A549 (cell line): ENCODE measurements at regions not wholly inside any gene's neighbourhood (a gene's known extent, or its start where the extent isn't known, plus 50 kb on each side); places are given as distances from the start of the nearest gene placed in this dataset.
A peak's percentile ranks its signal among the peaks of the same experiment; 100 is the strongest.

Experiments used
- ATAC-seq, 2 experiments: fragments of 200-7000 bp in 1 of 2; fragments of >200 bp in 1 of 2; cut with Nextera tagmentation in 1 of 2; cut with Tn5 transposase in 1 of 2; 3 replicates each; pipeline versions ENCODE4 v1.8.0 to v1.9.1; 2018 to 2020; ENCODE audit warnings: mild to moderate bottlenecking in 1 of 2, moderate library complexity in 1 of 2
- CTCF ChIA-PET: fragments of 300-600 bp; sonication (Branson Sonifier 250); formaldehyde crosslinking; extraction: SDS; loops from one replicate; lab custom pipeline; 2021; ENCODE audit warnings: antibody characterized with exemption, inconsistent platforms; lab: Yijun Ruan, JAX
- POLR2A ChIA-PET: fragments of 350-600 bp; formaldehyde crosslinking; extraction: SDS; loops from one replicate; lab custom pipeline; 2021; ENCODE audit warnings: antibody characterized with exemption, inconsistent platforms; lab: Yijun Ruan, JAX
- DNase-seq, 2 experiments: peaks; one replicate each; pipeline versions ENCODE4 v3.0.0 to v3.0.0-alpha.2; 2011 to 2016; ENCODE audit warnings: low read depth in 1 of 2, low spot score in 1 of 2
- FAIRE-seq: peaks from 2 replicates; lab custom pipeline; 2011; peaks lifted over from hg19 to GRCh38; lab: Jason Lieb, UNC
- H3K27ac ChIP-seq, 2 experiments: fragments of >200 bp; sonication (Bioruptor Twin); formaldehyde crosslinking; 3 replicates each; pipeline ENCODE4 v1.5.1; 2016 to 2017
- H3K4me1 ChIP-seq: fragments of >200 bp; sonication (Bioruptor Twin); formaldehyde crosslinking; 3 replicates; pipeline ENCODE4 v1.6.1; 2016
- H3K4me2 ChIP-seq: fragments of >200 bp; sonication (Bioruptor Twin); formaldehyde crosslinking; 3 replicates; pipeline ENCODE4 v1.6.1; 2016
- H3K4me3 ChIP-seq: fragments of >200 bp; sonication (Bioruptor Twin); formaldehyde crosslinking; 3 replicates; pipeline ENCODE4 v1.5.1; 2016
- H3K9me3 ChIP-seq: fragments of >200 bp; sonication (Bioruptor Twin); formaldehyde crosslinking; 3 replicates; pipeline ENCODE4 v1.6.1; 2016
- BCL3 ChIP-seq: fragments of >200 bp; sonication (Bioruptor Twin); formaldehyde crosslinking; IDR thresholded peaks from 3 replicates; pipeline ENCODE4 v1.6.1; 2016
- BHLHE40 ChIP-seq: IDR thresholded peaks from 2 replicates; pipeline ENCODE4 v1.6.1; 2012; ENCODE audit warnings: low read depth, low read length, inconsistent platforms
- CBX8 ChIP-seq: fragments of 200-600 bp; sonication (generic); IDR thresholded peaks from 2 replicates; pipeline ENCODE4 v1.6.1; 2016
- CEBPB ChIP-seq, 2 experiments: fragments of >200 bp in 1 of 2; sonication (Bioruptor Twin) in 1 of 2; formaldehyde crosslinking in 1 of 2; IDR thresholded peaks; 2 replicates each; pipeline ENCODE4 v1.6.1; 2012 to 2016
- FOSB ChIP-seq: fragments of 250-450 bp; sonication (Bioruptor Pico); IDR thresholded peaks from 2 replicates; pipeline ENCODE4 v1.5.0; 2020; ENCODE audit warnings: mild to moderate bottlenecking, moderate library complexity
- FOSL2 ChIP-seq, 2 experiments: fragments of 450-650 bp in 1 of 2; fragments of >200 bp in 1 of 2; sonication (Bioruptor Twin) in 1 of 2; formaldehyde crosslinking; IDR thresholded peaks; 2 replicates each; pipeline versions ENCODE4 v1.5.0 to v1.6.1; 2016 to 2020; ENCODE audit warnings: mild to moderate bottlenecking in 1 of 2, moderate library complexity in 1 of 2
- HDAC2 ChIP-seq: fragments of 200-600 bp; sonication (generic); IDR thresholded peaks from 2 replicates; pipeline ENCODE4 v1.6.1; 2016
- HOXA7 ChIP-seq: fragments of 250-450 bp; sonication (Bioruptor Pico); IDR thresholded peaks from 2 replicates; pipeline ENCODE4 v1.5.0; 2020; ENCODE audit warnings: mild to moderate bottlenecking, moderate library complexity
- JUN ChIP-seq, 2 experiments: fragments of >200 bp; sonication (Bioruptor Twin); formaldehyde crosslinking; IDR thresholded peaks; 2 replicates in 1 of 2; 3 replicates in 1 of 2; pipeline ENCODE4 v1.6.1; 2016 to 2017
- KDM1A ChIP-seq: fragments of 200-600 bp; sonication (generic); IDR thresholded peaks from 2 replicates; pipeline ENCODE4 v1.6.1; 2016; ENCODE audit warnings: low read depth, mild to moderate bottlenecking
- KDM5A ChIP-seq: fragments of 200-600 bp; sonication (generic); IDR thresholded peaks from 2 replicates; pipeline ENCODE4 v1.6.1; 2016; ENCODE audit warnings: antibody characterized with exemption, mild to moderate bottlenecking
- MAFK ChIP-seq: fragments of 450-650 bp; IDR thresholded peaks from 2 replicates; pipeline ENCODE4 v1.6.1; 2014; ENCODE audit not compliant: partially characterized antibody
- MAZ ChIP-seq: fragments of 150-350 bp; IDR thresholded peaks from 2 replicates; pipeline ENCODE4 v1.6.1; 2014; ENCODE audit warnings: antibody characterized with exemption, low read depth, low read length, borderline replicate concordance
- MYC ChIP-seq: IDR thresholded peaks from 2 replicates; pipeline ENCODE4 v1.6.1; 2012; ENCODE audit warnings: mild to moderate bottlenecking, inconsistent platforms, low read length, improper control_type of control experiment, borderline replicate concordance
- NFE2L2 ChIP-seq: fragments of 150-350 bp; conservative IDR thresholded peaks from 2 replicates; pipeline ENCODE4 v1.6.1; 2014; ENCODE audit warnings: low read length
- PHF8 ChIP-seq: fragments of 200-600 bp; sonication (generic); IDR thresholded peaks from 2 replicates; pipeline ENCODE4 v1.6.1; 2016; ENCODE audit warnings: low read depth, mild to moderate bottlenecking, antibody characterized with exemption, moderate library complexity, borderline replicate concordance
- POLR2AphosphoS2 ChIP-seq: conservative IDR thresholded peaks from 2 replicates; pipeline ENCODE4 v1.6.1; 2012; ENCODE audit warnings: low read length, improper control_type of control experiment, inconsistent platforms
- SMC3 ChIP-seq: fragments of >200 bp; sonication (Bioruptor Twin); formaldehyde crosslinking; IDR thresholded peaks from 3 replicates; pipeline ENCODE4 v1.6.1; 2018; ENCODE audit warnings: inconsistent platforms
- TFCP2L1 ChIP-seq: fragments of 250-450 bp; sonication (Bioruptor Pico); IDR thresholded peaks from 2 replicates; pipeline ENCODE4 v1.5.0; 2021; ENCODE audit warnings: mild to moderate bottlenecking
- TP53 ChIP-seq: fragments of 250-450 bp; sonication (Bioruptor Pico); IDR thresholded peaks from 2 replicates; pipeline ENCODE4 v1.5.0; 2021; ENCODE audit warnings: mild to moderate bottlenecking, moderate library complexity
- ZC3H11A ChIP-seq: fragments of 450-650 bp; IDR thresholded peaks from 2 replicates; pipeline ENCODE4 v1.6.1; 2014; ENCODE audit warnings: antibody characterized with exemption, mild to moderate bottlenecking
- WGBS: methylation state at CpG from one replicate; pipeline ENCODE4 v1.1.6; 2017; ENCODE audit errors: missing lambda C conversion rate; 5-methylcytosine and 5-hydroxymethylcytosine counted together
- TF ChIP-seq, protein P1 (sequence below): fragments of 450-650 bp; IDR thresholded peaks from 2 replicates; pipeline ENCODE4 v1.6.1; 2014; ENCODE audit warnings: antibody characterized with exemption
- TF ChIP-seq, protein P2 (sequence below): fragments of 250-450 bp; sonication (Bioruptor Pico); IDR thresholded peaks from 2 replicates; pipeline ENCODE4 v1.5.0; 2021; ENCODE audit warnings: mild to moderate bottlenecking, moderate library complexity, borderline replicate concordance

- POLR2A ChIA-PET = no interaction called here
- Histone ChIP-seq H3K4me2 (no peak overlapping the region), H3K4me3 (no peak overlapping the region), H3K4me1 (no peaks in the 10 kb centered on the region), H3K9me3 (no peaks in the 10 kb centered on the region), H3K27ac (no peak overlapping the region)
- FAIRE-seq (no peak), DNase-seq (no peak), ATAC-seq (no peak)
- TF ChIP-seq KDM1A (0 out of 2 replicates have a peak, but pooled peaks have one; percentile 22), KDM5A (no peak)
- CTCF ChIA-PET = interaction anchor here (0.7 to 5.8 kb wide), 5 partner anchors 8 to 45 kb away, joined by 3 to 39 read pairs (median 6); no protein-coding TSS in a partner anchor
- WGBS = 86% methylated on average over 11 of the region's 16 CpGs
These were observed 234.7 kb upstream of the GSE1 start for GRCh38 chr16:85378145-85379040.

GRCh38 chr16:85379041-85380001 lies 233.8 kb upstream of the GSE1 start:
- 92% methylated on average over 11 of the region's 15 CpGs for WGBS
- no peaks in the 10 kb centered on the region for H3K9me3 ChIP-seq
- no peak overlapping the region for H3K27ac ChIP-seq
- no peak overlapping the region for H3K4me3 ChIP-seq
- no peak for TF ChIP-seq CEBPB (IDR thresholded peaks at IDR 0.05)
- TF ChIP-seq NFE2L2 = no peak
- no peak for TF ChIP-seq ZC3H11A
- no peak for TF ChIP-seq CBX8
- TF ChIP-seq JUN (IDR thresholded peaks at IDR 0.05) = no peak
- no peak for TF ChIP-seq FOSL2 (IDR thresholded peaks at IDR 0.05)
- TF ChIP-seq FOSL2 (CRISPR knock-in tag; IDR thresholded peaks at IDR 0.05) = no peak
- no peak for TF ChIP-seq PHF8
- TF ChIP-seq, protein P1, sequence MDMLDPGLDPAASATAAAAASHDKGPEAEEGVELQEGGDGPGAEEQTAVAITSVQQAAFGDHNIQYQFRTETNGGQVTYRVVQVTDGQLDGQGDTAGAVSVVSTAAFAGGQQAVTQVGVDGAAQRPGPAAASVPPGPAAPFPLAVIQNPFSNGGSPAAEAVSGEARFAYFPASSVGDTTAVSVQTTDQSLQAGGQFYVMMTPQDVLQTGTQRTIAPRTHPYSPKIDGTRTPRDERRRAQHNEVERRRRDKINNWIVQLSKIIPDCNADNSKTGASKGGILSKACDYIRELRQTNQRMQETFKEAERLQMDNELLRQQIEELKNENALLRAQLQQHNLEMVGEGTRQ = no peak
- TF ChIP-seq, protein P2, sequence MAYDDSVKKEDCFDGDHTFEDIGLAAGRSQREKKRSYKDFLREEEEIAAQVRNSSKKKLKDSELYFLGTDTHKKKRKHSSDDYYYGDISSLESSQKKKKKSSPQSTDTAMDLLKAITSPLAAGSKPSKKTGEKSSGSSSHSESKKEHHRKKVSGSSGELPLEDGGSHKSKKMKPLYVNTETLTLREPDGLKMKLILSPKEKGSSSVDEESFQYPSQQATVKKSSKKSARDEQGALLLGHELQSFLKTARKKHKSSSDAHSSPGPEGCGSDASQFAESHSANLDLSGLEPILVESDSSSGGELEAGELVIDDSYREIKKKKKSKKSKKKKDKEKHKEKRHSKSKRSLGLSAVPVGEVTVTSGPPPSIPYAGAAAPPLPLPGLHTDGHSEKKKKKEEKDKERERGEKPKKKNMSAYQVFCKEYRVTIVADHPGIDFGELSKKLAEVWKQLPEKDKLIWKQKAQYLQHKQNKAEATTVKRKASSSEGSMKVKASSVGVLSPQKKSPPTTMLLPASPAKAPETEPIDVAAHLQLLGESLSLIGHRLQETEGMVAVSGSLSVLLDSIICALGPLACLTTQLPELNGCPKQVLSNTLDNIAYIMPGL (CRISPR knock-in tag) = no peak
- TF ChIP-seq HOXA7 = no peak
- no peak for TF ChIP-seq FOSB
- no peak for TF ChIP-seq MAFK
- no peak for TF ChIP-seq TP53 (CRISPR knock-in tag)
- no peak for TF ChIP-seq MYC
- no peak for TF ChIP-seq HDAC2
- TF ChIP-seq, all 56 proteins: peak for 0
- Histone ChIP-seq H3K4me2 (no peak overlapping the region), H3K4me1 (no peaks in the 10 kb centered on the region)
- POLR2A ChIA-PET = no interaction called here
- CTCF ChIA-PET = interaction anchor here (1.0 to 5.8 kb wide), 6 partner anchors 9 to 236 kb away, joined by 3 to 39 read pairs (median 6); no protein-coding TSS in a partner anchor
- FAIRE-seq (no peak), DNase-seq (no peak), ATAC-seq (no peak; a peak in 1 of 6 replicates)

GRCh38 chr16:85380002-85380395 lies 233.1 kb upstream of the GSE1 start:
- no peak overlapping the region for H3K27ac ChIP-seq
- H3K4me3 ChIP-seq = no peak overlapping the region
- DNase-seq = no peak
- ATAC-seq = no peak
- WGBS = 59% methylated on average over 2 of the region's 2 CpGs
- no peaks in the 10 kb centered on the region for H3K4me1 ChIP-seq
- CTCF ChIA-PET = interaction anchor here (1.0 to 5.8 kb wide), 6 partner anchors 9 to 296 kb away, joined by 3 to 39 read pairs (median 6); no protein-coding TSS in a partner anchor
- no peak overlapping the region for H3K4me2 ChIP-seq
- POLR2A ChIA-PET = no interaction called here
- FAIRE-seq = no peak
- TF ChIP-seq BCL3 = no peak
- TF ChIP-seq BHLHE40 = no peak
- TF ChIP-seq POLR2AphosphoS2 = no peak
- TF ChIP-seq SMC3 = no peak
- no peak for TF ChIP-seq MAZ
- no peak for TF ChIP-seq TFCP2L1 (CRISPR knock-in tag)
- TF ChIP-seq, protein P1 = no peak
- TF ChIP-seq, all 56 proteins: peak for 0
- H3K9me3 ChIP-seq = no peaks in the 10 kb centered on the region
